Fibroblast of skin of right quadriceps (primary cell): ENCODE measurements at regions not wholly inside any gene's neighbourhood (a gene's known extent, or its start where the extent isn't known, plus 50 kb on each side); places are given as distances from the start of the nearest gene placed in this dataset.
"Not testable (repeated sequence)": the region's sequence is repeated elsewhere in the genome, so short reads cannot be mapped to it uniquely, and the experiment has no call there.

Experiments
- DNase-seq: peaks from one replicate; pipeline ENCODE4 v3.0.0-alpha.2; 2013

DNA sequence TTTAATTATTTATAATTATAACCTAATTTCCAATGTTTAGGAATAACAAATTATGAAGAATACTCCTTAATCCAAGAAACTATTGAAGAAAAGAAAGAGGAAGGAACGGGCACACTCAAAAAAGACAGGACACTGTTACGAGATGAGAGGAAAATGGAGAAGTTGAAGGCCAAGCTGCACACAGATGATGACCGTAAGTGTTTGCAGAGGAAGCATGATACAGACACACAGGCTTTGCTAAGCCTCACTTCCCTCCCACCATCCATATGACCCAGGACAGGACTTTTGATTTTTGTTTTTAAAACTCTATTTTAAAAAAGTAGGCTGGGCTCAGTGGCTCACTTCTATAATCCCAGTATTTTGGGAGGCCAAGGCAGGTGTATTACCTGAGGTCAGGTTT lies 389.4 kb upstream of the TPM1 start:
- DNase-seq, result no peak

DNA sequence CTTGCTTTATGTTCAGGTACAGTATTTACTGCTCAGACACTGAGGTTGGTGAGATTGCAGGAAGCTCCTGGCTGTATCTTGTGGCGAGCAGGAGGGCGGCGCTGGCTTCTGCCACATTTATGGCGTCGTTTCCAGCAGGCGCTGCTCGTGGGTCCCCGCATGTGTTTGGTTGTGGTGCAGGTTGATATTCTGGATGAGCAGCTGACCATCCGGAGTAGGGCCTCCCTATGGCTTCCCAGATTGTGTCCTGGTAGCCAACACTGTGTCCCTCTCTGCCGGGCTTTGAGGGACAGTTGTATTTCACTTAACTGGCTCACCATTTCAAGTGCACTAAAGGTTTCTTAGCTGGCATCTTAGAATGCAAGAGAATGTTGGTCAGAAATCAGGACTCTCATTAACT lies 386.5 kb upstream of the TPM1 start:
- DNase-seq, result no peak

DNA sequence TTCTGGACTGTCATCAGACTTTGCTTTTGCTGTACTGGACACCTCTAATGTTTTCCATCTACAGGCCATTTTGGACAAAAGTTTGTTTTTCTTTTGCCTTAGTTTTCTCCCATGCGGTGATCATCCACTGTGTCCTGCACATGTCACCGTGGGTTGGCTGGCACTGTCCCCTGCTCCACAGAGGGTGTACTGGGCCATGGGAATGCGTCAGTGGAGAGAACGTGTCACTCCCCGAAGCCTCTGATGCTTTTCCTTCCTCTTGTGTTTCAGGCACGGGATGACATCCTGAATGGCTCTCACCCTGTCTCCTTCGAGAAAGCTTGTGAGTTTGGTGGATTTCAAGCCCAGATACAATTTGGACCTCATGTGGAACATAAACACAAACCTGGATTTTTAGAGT lies 385.0 kb upstream of the TPM1 start:
- DNase-seq, result not testable (repeated sequence)

DNA sequence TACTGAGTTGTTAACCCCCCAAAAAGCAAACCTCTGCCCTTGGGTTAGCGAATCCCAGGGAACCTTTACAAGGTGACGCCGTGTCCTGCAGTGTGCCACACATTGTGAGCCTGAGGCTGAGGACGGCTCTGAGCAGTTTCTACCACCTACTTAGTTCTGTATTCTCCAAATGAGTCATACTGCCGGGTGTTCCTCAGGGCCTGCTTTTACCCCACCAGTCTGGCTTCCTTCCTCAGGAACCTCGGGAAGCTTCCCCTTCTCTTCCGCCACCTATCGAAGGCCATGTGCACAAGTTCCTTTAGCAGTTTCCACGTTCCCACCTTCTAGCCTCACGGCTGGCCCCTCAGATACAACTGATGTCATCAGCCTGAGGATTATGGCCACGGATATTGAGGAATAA lies 384.0 kb upstream of the TPM1 start:
- DNase-seq, result peak; percentile 8

DNA sequence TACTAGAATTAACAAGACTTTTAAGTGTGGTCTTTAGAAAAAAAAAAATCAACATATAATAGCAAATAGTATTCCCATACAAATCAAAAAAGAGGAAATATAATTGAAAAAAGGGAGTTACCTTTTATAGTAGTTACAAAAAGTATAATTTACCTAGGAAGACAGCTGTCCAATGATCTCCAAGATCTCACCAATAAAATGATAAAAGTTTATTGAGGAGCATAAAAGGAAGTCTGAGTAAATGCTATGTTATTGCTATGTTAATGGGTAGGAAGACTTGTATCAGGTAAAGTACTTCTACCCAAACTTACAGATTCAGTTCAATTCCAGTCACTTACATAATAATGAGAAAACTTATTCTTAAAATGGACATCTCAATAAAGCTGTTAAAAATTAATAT lies 379.0 kb upstream of the TPM1 start:
- no peak for DNase-seq

DNA sequence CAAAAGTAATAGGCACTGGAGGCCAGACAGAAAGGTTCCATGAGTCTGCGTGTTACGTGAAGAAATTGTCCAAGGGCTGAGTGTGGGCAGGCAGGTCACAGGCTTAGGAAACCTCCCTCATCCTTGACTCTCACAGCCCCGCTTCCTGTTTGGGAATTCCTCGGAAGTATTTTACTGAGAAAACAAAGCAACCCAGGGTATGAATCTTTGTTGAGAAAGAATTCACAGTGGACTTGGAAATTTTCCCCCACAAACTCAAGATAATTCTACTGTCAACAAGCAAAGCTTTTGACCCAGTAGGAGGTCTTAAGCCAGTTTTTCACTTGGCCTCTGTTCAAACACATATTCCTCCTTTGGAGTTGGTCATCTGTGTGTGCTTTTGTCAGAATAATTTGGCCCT lies 377.1 kb upstream of the TPM1 start:
- peak; percentile 10 for DNase-seq

DNA sequence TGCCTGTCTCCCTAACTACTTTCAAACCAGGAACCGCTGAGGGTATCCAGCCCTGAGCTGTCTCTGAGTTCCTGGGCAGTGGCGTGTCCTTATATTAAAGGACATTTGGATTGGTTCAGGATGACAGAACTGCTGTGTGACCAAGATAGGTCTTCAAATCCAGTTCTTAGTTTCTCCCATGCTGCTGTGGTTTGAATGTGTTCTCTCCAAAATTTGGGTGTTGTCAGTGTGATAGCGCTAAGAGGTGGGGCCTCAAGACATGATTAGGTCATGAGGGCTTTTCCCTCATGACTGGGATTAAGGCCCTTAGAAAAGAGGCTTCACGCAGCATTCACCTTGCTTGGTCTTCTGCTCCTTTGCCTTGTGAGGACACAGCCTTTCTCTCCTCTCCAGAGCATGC lies 376.5 kb upstream of the TPM1 start:
- no peak for DNase-seq

DNA sequence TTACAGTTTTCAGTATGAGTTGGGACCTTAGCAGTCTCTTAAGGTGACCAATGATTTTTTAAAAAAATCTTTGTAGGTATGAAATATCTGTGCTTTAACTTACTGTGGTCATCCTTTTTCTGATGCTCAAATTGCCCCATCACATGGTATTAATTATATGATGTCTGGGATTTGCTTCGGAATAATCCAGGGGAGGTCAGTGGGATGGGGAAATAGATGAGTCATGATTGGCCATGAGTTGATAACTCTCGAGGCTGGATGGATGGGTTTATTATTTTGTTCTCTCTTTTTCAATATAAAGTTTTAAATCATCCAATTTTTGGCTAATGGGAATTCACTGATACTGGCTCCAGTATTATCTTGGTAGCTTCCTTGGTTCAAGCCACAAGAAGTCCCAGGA lies 370.3 kb upstream of the TPM1 start:
- DNase-seq, result peak; percentile 70

DNA sequence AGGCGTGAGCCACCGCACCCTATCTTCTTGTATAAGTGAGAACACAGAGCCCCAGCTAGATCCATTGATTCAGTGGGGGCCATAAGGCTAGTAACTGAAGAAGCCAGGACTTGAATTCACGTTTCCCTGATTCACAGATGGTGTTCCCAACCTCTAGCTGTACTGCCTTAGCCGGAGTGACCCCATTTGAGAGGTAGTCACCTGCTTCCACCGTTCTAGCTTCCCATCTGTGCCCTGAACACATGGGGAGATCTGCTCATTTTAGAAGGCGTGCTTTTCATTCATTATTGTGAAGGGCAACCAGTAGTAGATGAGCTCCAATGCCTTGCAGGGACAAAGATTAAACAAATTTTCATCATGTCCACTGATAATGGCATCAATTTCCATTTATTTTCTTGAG lies 365.7 kb upstream of the TPM1 start:
- no peak for DNase-seq

DNA sequence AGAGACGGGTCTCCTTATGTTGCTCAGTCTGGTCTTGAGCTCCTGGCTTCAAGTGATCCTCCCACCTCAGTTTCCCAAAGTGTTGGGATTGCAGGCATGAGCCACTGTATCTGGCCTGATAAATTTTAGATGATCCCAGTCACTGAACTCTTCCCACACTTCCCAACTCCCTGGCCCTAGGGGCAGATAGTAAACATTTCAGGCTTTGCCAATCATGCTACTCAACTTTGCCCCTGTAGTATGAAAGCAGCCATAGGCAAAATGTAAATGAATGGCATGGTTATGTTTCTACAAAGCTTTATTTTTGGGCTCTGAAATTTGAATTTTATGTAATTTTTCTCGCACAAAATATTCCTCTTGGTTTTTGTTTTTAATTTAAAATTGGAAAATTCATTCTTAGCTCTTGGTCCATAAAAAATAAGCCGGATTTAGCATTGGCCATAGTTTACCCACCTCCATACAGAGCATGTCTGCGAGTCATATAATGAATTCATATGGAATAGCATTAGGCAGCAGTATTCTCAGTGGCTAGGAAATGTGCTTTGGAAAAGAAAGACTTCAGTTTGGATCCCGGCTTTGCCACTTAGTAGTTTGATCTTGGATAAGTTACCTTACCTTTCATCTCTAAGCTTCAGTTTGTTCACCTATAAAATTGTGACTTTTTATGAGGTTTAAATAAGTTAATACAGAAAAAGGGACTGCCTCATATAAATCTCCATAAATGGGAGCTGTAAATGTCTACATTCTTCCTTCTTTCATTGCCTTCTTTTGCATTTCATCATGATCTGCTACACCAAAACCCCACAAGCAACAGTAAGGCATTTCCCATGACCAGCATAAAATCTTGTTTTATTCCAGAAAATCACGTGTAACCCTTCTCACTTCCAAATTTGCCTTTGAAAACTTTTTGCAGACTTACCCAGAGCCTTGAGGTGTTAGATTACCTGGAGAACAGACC lies 360.3 kb upstream of the TPM1 start:
- DNase-seq, result no peak

DNA sequence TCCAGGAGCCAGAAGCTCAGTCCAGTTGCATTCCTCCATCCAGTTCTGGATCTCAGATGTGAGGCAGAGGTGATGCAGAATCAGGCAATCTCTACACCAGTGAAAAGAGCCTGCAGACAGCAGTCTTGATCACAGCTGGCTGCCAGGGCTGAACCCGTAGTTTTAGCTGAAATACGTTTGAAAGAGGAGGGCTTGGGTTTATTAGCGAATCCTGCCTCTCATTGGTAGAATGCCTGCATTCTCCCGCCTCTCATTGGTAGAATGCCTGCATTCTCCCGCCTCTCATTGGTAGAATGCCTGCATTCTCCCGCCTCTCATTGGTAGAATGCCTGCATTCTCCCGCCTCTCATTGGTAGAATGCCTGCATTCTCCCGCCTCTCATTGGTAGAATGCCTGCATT lies 359.4 kb upstream of the TPM1 start:
- not testable (repeated sequence) for DNase-seq

DNA sequence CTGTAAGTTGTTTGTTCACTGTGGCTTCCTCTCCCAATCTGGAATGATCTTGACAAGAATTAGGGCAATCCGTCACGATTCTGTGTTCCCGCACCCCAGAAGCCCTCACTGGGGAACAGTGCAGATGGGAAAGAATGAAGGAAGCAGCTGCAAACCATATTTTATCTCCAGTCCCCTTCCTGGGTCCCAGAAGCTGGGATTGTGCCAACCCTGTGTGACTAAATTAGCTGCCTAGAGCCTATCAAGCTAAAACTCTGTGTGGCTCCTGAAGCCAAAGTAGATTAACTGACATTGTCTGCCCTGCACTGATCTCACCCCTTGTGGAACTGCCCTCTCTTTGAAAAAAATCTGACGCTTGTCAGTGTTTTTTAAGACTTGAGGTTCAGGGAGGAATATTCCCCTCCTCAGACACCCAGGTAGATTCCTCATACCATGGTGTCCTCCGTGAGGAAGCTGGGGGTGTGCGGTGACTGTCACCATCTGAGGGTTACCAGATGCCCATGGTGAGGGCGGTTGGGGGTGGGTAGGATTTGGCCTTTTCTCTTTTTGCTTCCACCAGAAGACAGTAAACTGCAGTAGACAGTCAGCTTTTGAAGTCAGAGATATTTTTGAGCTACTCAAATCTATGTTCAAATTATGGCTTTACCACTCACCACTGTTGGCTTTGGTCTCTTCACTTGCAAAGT lies 358.3 kb upstream of the TPM1 start:
- DNase-seq, result no peak

DNA sequence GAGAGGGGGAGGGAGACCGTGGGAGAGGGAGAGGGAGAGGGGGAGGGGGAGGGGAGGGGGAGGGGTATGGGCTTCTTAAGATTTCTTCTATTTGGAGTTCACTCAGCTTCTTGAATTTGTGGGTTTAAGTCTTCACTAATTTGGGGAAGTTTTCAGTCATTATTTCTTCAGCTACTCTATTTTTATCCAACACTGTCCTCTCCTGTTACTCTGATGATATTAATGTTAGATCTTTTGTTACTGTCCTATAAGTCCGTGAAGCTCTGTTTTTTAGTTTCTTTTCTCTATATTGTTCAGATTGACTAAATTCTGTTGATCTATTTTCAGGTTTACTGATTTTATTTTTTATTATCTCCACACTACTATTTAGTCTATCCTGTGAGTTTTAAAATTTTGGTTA lies 351.5 kb upstream of the TPM1 start:
- no peak for DNase-seq

DNA sequence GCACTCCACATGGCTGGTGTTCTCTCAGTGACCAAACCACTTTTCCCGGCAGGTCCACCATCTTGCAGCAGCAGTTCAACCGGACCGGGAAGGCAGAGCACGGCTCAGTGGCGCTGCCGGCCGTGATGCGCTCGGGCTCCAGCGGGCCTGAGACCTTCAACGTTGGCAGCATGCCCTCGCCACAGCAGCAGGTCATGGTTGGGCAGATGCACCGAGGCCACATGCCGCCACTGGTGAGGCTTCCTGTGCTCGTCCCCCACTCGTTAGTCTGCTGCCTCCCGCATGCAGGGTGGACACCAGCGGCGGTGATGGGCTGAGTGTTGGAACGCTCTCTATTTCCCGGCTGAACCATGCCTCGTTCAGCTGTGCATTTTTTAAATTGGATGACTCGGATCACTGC lies 344.9 kb upstream of the TPM1 start:
- DNase-seq, result no peak

DNA sequence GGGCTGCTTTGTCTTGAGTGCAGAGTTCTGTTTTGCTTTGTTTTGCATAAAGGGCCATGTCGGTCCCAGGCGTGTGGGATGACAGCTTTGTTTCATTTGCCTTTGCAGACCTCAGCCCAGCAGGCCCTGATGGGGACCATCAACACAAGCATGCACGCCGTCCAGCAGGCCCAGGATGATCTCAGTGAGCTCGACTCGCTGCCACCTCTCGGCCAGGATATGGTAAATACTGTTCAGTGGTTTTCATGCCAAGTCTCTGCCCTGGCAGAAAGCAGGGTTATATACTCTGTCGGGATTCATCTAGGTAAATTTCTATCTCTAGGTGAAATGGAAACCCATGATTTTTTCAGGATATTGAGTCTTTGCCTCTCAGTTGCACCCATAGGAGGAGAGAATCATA lies 343.9 kb upstream of the TPM1 start:
- no peak for DNase-seq

DNA sequence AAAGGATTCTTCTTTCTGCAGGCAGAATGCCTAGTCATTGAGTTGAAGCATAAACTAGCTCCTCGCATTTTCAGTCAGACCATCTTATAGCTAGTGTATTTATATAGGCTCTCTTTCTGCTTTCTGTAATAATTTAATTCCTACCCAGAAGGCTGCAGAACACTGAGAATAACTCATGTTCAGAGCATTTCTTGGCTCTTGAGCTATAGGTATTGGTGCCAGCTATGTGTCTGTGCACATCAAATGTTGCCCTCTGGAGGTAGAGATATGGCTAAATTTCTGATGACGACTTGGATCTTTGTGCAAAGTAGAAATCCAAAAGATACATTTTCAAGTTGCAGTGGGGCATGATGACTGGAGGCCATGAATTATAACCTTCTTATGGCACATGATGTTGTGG lies 336.2 kb upstream of the TPM1 start:
- peak; percentile 15 for DNase-seq

DNA sequence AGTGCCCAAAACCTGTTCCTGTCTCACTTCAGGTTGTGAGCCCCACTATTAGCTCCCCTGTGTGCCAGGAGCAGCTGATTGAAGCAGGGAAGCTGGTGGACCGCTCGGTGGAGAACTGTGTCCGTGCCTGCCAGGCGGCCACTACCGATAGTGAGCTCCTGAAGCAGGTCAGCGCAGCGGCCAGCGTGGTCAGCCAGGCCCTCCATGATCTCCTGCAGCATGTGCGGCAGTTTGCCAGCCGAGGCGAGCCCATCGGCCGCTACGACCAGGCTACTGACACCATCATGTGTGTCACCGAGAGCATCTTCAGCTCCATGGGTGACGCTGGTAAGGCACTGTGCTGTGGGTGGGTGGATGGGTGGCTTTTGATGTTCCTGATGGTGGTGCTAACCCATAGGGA lies 334.1 kb upstream of the TPM1 start:
- no peak for DNase-seq

DNA sequence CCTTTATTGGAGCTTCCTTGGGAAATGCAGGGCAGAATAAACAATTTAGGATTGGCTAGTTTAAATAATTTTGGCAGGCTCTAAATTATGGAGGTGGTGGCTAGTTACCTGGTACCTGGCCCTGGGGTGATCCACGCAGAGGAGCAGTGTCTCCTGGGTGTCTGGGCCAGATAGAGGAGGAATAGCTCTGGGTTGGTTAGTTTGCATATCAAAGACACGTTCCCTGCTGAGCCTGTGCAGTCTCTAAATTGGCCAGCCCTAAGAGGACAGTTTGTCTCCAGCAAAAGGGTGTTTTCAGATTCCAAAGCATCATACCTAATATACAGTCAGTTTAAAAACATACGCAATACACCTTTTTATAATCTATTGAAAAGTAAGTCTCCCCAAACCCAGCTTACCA lies 333.3 kb upstream of the TPM1 start:
- no peak for DNase-seq

DNA sequence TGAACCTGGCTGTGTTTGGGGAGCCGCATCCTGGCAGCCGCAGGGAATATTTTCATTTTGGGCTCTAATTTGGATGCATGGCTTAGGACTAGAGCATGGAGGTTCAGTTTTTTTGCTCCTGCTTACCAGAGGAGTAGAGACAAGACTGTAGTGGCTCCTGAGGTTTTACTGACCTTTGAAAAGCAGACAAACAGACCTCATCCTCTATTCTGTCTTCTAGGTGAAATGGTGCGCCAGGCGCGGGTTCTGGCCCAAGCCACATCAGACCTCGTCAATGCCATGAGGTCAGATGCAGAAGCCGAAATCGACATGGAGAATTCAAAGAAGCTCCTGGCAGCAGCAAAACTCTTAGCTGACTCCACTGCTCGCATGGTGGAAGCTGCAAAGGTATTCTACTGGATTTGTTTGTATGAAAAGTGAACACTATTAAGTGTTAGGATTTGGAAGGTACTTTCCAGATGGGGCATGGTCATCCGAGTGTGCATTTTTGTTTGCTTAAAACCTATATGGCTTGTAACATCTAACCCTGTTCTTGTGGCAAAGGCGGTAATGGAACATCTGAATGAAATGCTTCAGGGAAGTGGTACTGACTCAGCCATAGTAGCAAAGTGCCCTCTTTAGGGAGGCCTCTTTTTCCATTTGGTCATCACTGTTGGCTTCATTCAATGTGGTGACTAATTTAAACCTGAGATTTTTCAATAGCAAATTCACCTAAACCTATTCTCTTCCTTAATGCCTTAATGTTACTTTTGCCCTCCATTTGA lies 330.7 kb upstream of the TPM1 start:
- DNase-seq, result peak; percentile 5

DNA sequence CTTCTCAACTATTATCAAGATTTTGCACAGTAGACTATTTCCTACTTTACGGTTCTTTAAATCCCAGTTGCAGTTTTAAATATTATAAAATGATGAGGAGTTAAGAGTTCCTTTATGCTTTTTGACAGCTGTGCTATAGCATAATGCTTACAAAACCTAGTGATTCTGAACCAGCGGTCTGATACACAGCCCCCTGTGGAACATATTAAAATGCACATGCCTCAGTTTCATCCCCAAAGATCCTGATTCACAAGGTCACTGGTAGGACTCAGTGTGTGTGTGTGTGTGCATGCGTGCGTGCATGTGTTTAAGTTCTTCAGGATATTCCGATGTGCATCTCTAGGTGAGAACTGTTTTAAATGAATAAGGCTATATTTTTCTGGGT lies 330.1 kb upstream of the TPM1 start:
- DNase-seq, result no peak

DNA sequence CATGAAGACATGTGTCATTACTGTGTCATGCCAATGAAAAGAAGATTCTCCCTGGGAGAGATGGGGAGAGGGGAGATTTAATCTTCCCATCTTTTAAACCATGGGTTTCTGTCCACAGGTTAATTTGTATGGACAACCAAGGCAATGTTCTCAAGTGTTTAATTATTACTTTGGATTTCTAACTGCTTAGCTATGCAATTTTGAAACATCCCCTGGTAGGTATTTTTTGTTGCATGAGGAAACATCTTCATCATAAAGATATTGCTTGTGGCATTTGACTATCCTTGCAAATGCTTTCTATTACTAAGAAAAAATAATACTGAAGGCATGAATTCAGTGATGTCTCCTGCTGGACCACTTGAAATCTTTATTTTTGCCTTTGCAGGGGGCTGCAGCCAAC lies 326.6 kb upstream of the TPM1 start:
- DNase-seq, result no peak

DNA sequence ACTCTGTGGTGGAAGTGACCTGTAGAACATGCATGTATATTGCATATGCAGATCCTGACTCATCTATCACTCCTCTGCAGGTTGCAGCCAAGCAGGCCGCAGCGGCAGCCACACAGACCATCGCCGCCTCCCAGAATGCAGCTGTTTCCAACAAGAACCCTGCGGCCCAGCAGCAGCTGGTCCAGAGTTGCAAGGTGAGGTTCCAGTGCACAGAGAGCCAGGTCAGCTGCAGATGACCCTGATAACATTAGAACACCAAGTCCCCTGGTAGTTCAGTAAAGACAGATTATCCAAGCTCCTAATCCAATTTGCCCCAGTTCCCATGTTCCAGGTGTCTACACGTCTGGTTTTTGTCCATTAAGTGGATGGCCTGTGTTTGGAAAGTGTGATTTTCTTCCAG lies 325.1 kb upstream of the TPM1 start:
- no peak for DNase-seq

DNA sequence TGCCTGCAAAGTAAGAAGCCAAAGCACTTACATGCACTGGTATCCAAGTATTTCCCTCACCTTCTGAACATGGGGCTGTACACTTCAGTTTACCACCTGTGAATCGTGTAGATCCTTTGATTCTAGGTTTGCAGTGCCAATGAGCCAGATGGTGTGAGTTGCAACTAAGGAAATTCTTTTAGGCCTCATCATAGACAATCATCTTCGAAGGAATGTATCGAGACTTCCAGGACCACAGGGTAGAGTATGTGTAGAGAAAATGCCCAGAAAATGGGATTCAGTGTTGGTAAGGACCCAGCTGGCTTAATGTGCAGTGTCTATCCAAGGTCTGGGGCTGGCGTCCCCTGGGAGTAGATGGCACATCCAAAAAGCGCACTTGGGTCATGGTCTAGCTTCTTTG lies 323.2 kb upstream of the TPM1 start:
- DNase-seq, result peak; percentile 51

DNA sequence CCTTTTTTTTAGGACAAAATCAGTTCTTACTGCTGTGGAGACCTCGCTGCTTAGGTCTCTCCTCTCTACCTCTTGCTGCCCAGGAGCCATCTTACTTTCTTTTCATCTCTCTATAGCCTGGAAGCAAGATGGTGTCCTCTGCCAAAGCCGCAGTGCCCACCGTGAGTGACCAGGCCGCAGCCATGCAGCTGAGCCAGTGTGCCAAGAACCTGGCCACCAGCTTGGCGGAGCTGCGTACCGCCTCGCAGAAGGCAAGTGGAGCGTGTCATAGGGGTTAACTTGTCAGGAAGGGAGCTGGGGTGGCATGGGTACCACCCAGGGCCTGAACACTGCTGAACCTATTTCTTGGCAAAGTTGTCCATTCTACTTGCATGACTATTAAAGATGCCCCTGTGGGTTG lies 320.3 kb upstream of the TPM1 start:
- no peak for DNase-seq
